ENCODE measurements at regions not wholly inside any gene's neighbourhood (a gene's known extent, or its start where the extent isn't known, plus 50 kb on each side); places are given as distances from the start of the nearest gene placed in this dataset.

DNA sequence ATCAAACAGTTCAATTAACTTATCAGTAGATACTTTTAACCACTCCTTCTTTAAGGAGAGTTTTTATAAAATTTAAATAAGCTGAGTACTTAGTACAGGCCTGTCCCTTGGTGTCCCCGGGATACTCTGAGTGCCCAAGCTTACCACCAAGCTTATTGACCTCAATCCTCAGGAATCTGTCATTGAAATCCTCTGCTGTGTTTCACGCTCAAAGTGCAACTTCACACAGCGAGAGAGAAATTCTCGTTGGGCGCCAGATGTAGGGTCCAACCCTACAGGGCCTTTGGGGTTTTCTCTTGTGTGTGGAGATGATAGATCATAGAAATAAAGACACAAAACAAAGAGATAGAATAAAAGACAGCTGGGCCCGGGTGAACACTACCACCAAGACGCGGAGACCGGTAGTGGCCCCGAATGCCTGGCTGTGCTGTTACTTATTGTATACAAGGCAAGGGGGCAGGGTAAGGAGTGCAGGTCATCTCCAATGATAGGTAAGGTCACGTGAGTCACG is 65.3 kb upstream of the ARL4D start:
- TF ChIP-seq, protein P1, sequence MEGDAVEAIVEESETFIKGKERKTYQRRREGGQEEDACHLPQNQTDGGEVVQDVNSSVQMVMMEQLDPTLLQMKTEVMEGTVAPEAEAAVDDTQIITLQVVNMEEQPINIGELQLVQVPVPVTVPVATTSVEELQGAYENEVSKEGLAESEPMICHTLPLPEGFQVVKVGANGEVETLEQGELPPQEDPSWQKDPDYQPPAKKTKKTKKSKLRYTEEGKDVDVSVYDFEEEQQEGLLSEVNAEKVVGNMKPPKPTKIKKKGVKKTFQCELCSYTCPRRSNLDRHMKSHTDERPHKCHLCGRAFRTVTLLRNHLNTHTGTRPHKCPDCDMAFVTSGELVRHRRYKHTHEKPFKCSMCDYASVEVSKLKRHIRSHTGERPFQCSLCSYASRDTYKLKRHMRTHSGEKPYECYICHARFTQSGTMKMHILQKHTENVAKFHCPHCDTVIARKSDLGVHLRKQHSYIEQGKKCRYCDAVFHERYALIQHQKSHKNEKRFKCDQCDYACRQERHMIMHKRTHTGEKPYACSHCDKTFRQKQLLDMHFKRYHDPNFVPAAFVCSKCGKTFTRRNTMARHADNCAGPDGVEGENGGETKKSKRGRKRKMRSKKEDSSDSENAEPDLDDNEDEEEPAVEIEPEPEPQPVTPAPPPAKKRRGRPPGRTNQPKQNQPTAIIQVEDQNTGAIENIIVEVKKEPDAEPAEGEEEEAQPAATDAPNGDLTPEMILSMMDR (conservative IDR thresholded peaks at IDR 0.05; ENCODE audit: low read depth, low read length) = no peak
- no peak for DNase-seq (ENCODE audit: low read depth)
- no peak overlapping the region for H3K4me3 ChIP-seq (ENCODE audit: low read depth, low read length)

DNA sequence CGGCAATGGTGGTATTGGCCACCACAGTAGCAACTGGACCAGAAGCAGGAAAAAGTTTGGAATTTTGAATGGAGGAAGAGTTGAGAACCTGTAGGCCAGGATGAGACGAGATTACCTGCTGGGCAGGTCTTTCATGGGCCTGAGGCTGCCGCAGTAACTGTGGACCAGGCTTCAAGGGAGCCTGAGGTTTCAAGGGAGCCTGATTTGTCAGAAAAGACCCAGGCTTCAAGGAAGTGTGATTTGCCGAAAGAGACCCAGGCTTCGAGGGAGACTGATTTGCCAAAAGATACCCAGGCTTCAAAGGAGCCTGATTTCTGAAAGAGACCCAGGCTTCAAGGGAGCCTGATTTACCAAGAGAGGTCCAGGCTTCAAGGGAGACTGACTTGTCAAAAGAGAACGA is 66.6 kb upstream of the ARL4D start:
- no peak overlapping the region for H3K4me3 ChIP-seq (ENCODE audit: low read depth, low read length)
- no peak for DNase-seq (ENCODE audit: low read depth)
- TF ChIP-seq, protein P1 (conservative IDR thresholded peaks at IDR 0.05; ENCODE audit: low read depth, low read length) = no peak

DNA sequence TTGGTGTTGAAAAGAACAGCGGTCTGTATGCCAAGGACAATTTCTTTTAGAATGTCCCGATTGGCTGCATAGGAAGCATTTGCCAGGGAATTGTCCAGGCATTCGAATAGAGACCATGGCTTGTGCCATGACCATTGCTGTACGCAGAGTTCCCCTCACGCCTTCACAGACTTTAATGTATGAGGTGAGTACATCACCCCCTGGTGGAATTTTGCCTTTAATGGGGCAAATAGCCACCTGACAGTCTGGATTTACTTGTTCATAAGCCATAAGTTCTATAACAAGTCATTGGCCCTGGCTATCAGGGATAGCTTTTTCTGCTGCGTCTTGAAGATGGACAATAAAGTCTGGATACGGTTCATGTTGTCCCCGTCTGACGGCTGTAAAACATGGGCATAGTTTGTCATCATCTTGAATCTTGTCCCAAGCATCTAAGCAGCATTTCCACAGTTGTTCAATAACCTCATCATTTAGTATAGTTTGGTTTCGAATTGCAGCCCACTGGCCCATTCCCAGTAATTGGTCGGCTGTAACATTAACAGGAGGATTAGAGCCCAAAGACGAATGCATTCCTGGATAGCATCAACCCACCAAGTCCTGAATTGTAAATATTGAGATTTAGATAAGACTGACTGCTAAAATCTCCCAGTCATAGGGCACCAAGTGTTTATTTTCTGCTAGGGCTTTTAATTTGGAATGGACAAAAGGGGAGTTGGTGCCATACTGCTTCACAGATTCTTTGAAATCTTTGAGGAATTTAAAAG is 67.7 kb upstream of the ARL4D start:
- DNase-seq (ENCODE audit: low read depth) = no peak
- no peak overlapping the region for H3K4me3 ChIP-seq (ENCODE audit: low read depth, low read length)
- TF ChIP-seq, protein P1 (conservative IDR thresholded peaks at IDR 0.05; ENCODE audit: low read depth, low read length) = no peak

DNA sequence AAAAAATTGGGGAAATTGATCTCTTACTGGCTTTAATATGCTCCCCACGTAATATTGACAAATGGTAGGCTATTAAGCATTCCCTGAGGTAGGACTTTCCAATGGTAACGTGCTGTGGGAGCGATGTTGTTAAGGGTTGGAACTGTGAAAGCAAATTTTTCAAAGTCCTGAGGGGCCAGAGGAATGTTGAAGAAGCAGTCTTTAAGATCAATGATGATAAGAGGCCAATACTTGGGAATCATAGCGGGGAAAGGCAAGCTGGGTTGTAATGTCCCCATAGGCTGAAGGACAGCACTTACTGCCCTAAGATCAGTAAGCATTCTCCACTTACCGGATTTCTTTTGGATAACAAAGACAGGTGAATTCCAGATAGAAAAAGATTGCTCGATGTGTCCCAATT is 69.6 kb upstream of the ARL4D start:
- TF ChIP-seq, protein P1 (conservative IDR thresholded peaks at IDR 0.05; ENCODE audit: low read depth, low read length) = no peak
- DNase-seq (ENCODE audit: low read depth) = no peak
- H3K4me3 ChIP-seq (ENCODE audit: low read depth, low read length) = no peak overlapping the region

DNA sequence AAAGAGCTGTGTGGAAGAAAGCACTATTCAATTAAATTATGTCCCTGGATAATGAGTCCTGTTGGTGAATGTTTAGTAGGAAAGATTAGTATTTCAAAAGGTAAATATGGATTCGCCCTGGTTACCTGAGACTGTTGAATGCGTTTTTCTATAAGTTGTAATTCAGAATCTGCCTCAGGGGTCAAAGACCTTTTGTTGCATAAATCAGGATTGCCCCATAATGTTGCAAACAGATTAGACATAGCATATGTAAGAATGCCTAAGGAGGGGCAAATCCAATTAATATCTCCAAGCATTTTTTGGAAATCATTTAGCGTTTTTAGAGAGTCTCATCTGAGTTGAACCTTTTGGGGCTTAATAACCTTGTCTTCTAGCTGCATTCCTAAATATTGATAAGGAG is 70.1 kb upstream of the ARL4D start:
- TF ChIP-seq, protein P1 (conservative IDR thresholded peaks at IDR 0.05; ENCODE audit: low read depth, low read length) = no peak
- no peak for DNase-seq (ENCODE audit: low read depth)
- no peak overlapping the region for H3K4me3 ChIP-seq (ENCODE audit: low read depth, low read length)

GRCh38 chr17:43327834-43328420 is 70.9 kb upstream of the ARL4D start:
- no peak for DNase-seq (ENCODE audit: low read depth)
- TF ChIP-seq, protein P1 (conservative IDR thresholded peaks at IDR 0.05; ENCODE audit: low read depth, low read length) = no peak

More at GRCh38 chr17:43327834-43328420, 70.9 kb upstream of the ARL4D start:
- H3K4me3 ChIP-seq (ENCODE audit: low read depth, low read length) = no peak overlapping the region

All from epithelial cell of proximal tubule (primary cell).